ENCODE measurements at regions not wholly inside any gene's neighbourhood (a gene's known extent, or its start where the extent isn't known, plus 50 kb on each side); places are given as distances from the start of the nearest gene placed in this dataset.

DNA sequence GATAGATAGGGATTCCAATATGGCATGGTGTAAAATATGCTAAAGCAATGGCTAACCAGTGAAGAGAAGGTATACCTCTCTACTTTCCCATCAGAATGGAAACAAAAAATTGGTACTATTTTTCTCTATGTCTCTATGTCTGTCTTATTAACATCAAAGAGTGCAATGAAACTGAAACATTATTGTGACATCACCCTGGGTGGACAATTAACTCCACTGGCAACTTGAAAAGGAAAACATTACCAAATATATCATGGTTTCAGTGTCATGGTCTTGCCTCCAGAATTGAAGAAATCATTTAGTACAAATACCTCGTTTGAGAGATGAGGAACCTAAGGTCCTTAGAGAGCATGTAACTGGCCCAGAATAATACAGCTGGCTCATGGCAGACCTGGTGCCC, 1132.5 kb upstream of the MAP3K7 start:
- intact Hi-C loops (cut with DNase I) = no loop called here
- DNase-seq (no peak), ATAC-seq (no peak)
- WGBS = 33% methylated on average over 1 of the region's 1 CpG
- no peak overlapping the region for H3K27ac ChIP-seq (ENCODE audit: low read length)
- H3K27me3 ChIP-seq (ENCODE audit: control insufficient read depth, insufficient read depth) = no peaks in the 10 kb centered on the region
- no peak overlapping the region for H3K4me3 ChIP-seq (ENCODE audit: low read length)
- no peaks in the 10 kb centered on the region for H3K4me1 ChIP-seq (ENCODE audit: control insufficient read depth, insufficient read depth, low read length)
- H3K9me3 ChIP-seq (ENCODE audit: control insufficient read depth, low read length) = no peaks in the 10 kb centered on the region

DNA sequence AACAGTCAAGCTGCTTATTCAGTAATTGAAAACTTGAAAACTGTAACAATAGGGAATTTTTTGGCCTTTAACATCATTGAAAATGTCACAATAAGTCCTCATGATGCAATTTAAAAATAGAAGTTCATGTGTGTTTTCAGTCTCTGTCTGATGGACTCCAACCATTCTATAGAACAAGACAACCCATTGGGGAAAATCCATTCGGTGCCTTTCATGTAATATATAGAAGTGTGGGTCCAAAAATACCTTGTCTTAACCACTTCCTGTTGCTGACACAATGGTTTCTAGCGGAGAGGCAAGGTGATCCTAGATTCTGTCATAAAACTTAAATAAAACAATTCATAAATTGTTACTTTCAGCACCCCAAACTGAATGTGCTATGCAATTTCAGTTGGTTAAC, 1131.3 kb upstream of the MAP3K7 start:
- no peak for ATAC-seq
- 78% methylated on average over 2 of the region's 2 CpGs for WGBS

GRCh38 chr6:91717094-91717493, 1130.2 kb upstream of the MAP3K7 start:
- no peaks in the 10 kb centered on the region for H3K27me3 ChIP-seq (ENCODE audit: control insufficient read depth, insufficient read depth)
- H3K4me3 ChIP-seq (ENCODE audit: low read length) = no peak overlapping the region
- no peaks in the 10 kb centered on the region for H3K9me3 ChIP-seq (ENCODE audit: control insufficient read depth, low read length)
- no peak for DNase-seq
- intact Hi-C loops (cut with DNase I) = no loop called here
- no peaks in the 10 kb centered on the region for H3K4me1 ChIP-seq (ENCODE audit: control insufficient read depth, insufficient read depth, low read length)
- ATAC-seq = no peak
- no peak overlapping the region for H3K27ac ChIP-seq (ENCODE audit: low read length)

More for the DNA sequence above, 1131.3 kb upstream of the MAP3K7 start:
- intact Hi-C loops (cut with DNase I) = no loop called here
- Histone ChIP-seq H3K4me1 (ENCODE audit: control insufficient read depth, insufficient read depth, low read length) (no peaks in the 10 kb centered on the region), H3K9me3 (ENCODE audit: control insufficient read depth, low read length) (no peaks in the 10 kb centered on the region), H3K27ac (ENCODE audit: low read length) (no peak overlapping the region), H3K4me3 (ENCODE audit: low read length) (no peak overlapping the region), H3K27me3 (ENCODE audit: control insufficient read depth, insufficient read depth) (no peaks in the 10 kb centered on the region)
- no peak for DNase-seq

DNA sequence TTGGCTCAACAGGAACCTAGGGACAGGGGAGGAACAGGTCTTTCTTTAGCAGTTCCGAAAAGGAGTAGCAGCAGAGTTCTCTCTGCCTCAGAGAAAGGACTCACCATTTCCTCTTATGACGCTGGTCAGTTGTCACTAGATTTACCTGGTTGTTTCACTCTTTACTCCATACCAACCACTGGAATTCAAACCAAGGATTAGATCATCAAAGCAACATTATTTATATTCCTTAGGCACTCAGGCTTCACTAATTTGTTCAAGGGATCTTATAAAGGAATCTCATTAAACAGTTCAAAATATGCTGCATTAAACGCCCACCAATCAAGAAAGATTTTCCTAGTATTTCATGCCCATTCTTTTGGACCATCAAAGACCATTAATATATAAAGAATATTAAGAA, 1129.5 kb upstream of the MAP3K7 start:
- intact Hi-C loops (cut with DNase I) = no loop called here
- 83% methylated on average over 3 of the region's 3 CpGs for WGBS

DNA sequence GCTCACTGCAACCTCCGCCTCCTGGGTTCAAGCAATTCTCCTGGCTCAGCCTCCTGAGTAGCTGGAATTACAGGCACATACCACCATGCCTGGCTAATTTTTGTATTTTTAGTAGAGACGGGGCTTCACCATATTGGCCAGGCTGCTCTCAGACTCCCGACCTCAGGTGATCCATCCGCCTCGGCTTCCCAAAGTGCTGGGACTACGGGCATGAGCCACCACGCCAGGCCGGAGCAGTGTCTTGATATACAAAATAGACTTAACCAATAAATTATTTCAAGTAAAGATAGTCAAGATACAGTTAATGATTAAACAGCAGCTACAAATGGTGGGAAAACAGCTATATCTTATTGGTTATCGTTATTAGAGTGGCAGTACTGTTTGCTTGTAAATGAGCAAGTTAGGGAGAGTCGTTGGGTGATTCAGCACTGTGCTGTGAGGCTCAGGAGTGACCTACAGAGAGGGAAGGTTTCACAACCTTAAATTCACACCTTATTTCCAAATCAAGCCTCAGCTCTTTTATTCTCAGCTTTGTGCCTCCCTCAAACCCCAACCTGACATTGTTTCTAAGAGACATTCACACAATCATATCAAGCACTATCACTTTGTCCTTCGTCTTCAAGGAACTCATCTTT, 1128.4 kb upstream of the MAP3K7 start:
- Histone ChIP-seq H3K27ac (ENCODE audit: low read length) (no peak overlapping the region), H3K27me3 (ENCODE audit: control insufficient read depth, insufficient read depth) (no peaks in the 10 kb centered on the region), H3K9me3 (ENCODE audit: control insufficient read depth, low read length) (no peaks in the 10 kb centered on the region), H3K4me1 (ENCODE audit: control insufficient read depth, insufficient read depth, low read length) (no peaks in the 10 kb centered on the region), H3K4me3 (ENCODE audit: low read length) (no peak overlapping the region)
- ATAC-seq = no peak
- DNase-seq = no peak
- intact Hi-C loops (cut with DNase I) = no loop called here
- WGBS = 91% methylated on average over 11 of the region's 11 CpGs

More for the DNA sequence above, 1129.5 kb upstream of the MAP3K7 start:
- no peaks in the 10 kb centered on the region for H3K9me3 ChIP-seq (ENCODE audit: control insufficient read depth, low read length)
- H3K4me3 ChIP-seq (ENCODE audit: low read length) = no peak overlapping the region
- no peak for DNase-seq
- no peak for ATAC-seq
- H3K4me1 ChIP-seq (ENCODE audit: control insufficient read depth, insufficient read depth, low read length) = no peaks in the 10 kb centered on the region
- no peaks in the 10 kb centered on the region for H3K27me3 ChIP-seq (ENCODE audit: control insufficient read depth, insufficient read depth)
- H3K27ac ChIP-seq (ENCODE audit: low read length) = no peak overlapping the region

GRCh38 chr6:91713911-91714310, 1127.0 kb upstream of the MAP3K7 start:
- no peak overlapping the region for H3K4me3 ChIP-seq (ENCODE audit: low read length)
- H3K27me3 ChIP-seq (ENCODE audit: control insufficient read depth, insufficient read depth) = no peaks in the 10 kb centered on the region
- ATAC-seq = no peak
- DNase-seq = no peak
- no peak overlapping the region for H3K27ac ChIP-seq (ENCODE audit: low read length)
- intact Hi-C loops (cut with DNase I) = no loop called here
- no peaks in the 10 kb centered on the region for H3K9me3 ChIP-seq (ENCODE audit: control insufficient read depth, low read length)
- H3K4me1 ChIP-seq (ENCODE audit: control insufficient read depth, insufficient read depth, low read length) = no peaks in the 10 kb centered on the region

GRCh38 chr6:91711518-91711917, 1124.6 kb upstream of the MAP3K7 start:
- intact Hi-C loops (cut with DNase I) = no loop called here
- WGBS = 69% methylated on average over 2 of the region's 2 CpGs
- H3K9me3 ChIP-seq (ENCODE audit: control insufficient read depth, low read length) = no peaks in the 10 kb centered on the region

GRCh38 chr6:91710342-91710741, 1123.5 kb upstream of the MAP3K7 start:
- H3K4me3 ChIP-seq (ENCODE audit: low read length) = no peak overlapping the region
- WGBS = 51% methylated on average over 2 of the region's 2 CpGs
- H3K4me1 ChIP-seq (ENCODE audit: control insufficient read depth, insufficient read depth, low read length) = no peaks in the 10 kb centered on the region
- intact Hi-C loops (cut with DNase I) = no loop called here
- no peaks in the 10 kb centered on the region for H3K27me3 ChIP-seq (ENCODE audit: control insufficient read depth, insufficient read depth)
- no peak for DNase-seq
- ATAC-seq = no peak
- no peak overlapping the region for H3K27ac ChIP-seq (ENCODE audit: low read length)
- no peaks in the 10 kb centered on the region for H3K9me3 ChIP-seq (ENCODE audit: control insufficient read depth, low read length)

More at GRCh38 chr6:91711518-91711917, 1124.6 kb upstream of the MAP3K7 start:
- DNase-seq (no peak), ATAC-seq (no peak)
- Histone ChIP-seq H3K4me1 (ENCODE audit: control insufficient read depth, insufficient read depth, low read length) (no peaks in the 10 kb centered on the region), H3K4me3 (ENCODE audit: low read length) (no peak overlapping the region), H3K27ac (ENCODE audit: low read length) (no peak overlapping the region), H3K27me3 (ENCODE audit: control insufficient read depth, insufficient read depth) (no peaks in the 10 kb centered on the region)

DNA sequence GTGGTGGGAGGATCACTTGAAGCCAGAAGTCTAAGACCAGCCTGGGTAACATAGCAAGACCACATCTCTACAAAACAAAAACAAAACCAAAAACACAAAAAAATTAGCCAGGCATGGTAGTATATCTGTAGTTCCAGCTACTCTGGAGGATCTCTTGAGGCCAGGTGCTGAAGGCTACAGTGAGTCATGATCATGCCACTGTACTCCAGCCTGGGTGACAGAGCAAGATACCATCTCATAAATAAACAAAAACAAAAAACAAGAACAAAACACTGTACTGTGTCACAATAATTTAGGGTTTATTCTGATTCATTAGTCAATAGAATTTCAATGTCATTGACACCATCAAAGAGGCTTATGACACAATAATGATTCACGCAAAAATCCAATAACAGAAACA, 1121.7 kb upstream of the MAP3K7 start:
- ATAC-seq (no peak), DNase-seq (no peak)
- no peaks in the 10 kb centered on the region for H3K9me3 ChIP-seq (ENCODE audit: control insufficient read depth, low read length)
- intact Hi-C loops (cut with DNase I) = no loop called here
- no peak overlapping the region for H3K4me3 ChIP-seq (ENCODE audit: low read length)
- WGBS = 93% methylated on average over 1 of the region's 1 CpG
- no peaks in the 10 kb centered on the region for H3K27me3 ChIP-seq (ENCODE audit: control insufficient read depth, insufficient read depth)
- no peak overlapping the region for H3K27ac ChIP-seq (ENCODE audit: low read length)
- no peaks in the 10 kb centered on the region for H3K4me1 ChIP-seq (ENCODE audit: control insufficient read depth, insufficient read depth, low read length)

DNA sequence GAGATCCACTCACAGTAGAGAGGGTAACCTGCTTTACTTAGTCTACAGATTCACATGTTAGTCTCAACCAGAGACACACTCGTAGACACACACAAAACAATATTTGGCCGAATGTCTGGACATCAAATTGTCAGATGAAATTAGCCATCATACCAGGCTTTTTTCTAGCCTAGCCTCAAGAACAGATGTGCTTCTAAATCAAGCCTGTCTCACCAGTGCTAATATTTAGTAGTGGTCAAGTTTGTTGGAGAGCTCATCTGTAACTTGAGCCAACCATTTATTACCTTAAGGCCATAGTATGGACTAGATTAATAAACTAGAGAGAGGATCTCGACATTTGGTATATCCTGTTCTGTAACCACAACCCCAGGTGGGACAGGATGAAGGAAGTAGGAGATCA, 1118.8 kb upstream of the MAP3K7 start:
- H3K27me3 ChIP-seq (ENCODE audit: control insufficient read depth, insufficient read depth) = no peaks in the 10 kb centered on the region
- intact Hi-C loops (cut with DNase I) = no loop called here
- no peaks in the 10 kb centered on the region for H3K4me1 ChIP-seq (ENCODE audit: control insufficient read depth, insufficient read depth, low read length)
- ATAC-seq = no peak
- no peak overlapping the region for H3K4me3 ChIP-seq (ENCODE audit: low read length)
- H3K9me3 ChIP-seq (ENCODE audit: control insufficient read depth, low read length) = no peaks in the 10 kb centered on the region
- DNase-seq = no peak
- WGBS = 83% methylated on average over 3 of the region's 3 CpGs
- H3K27ac ChIP-seq (ENCODE audit: low read length) = no peak overlapping the region

GRCh38 chr6:91704531-91704930, 1117.7 kb upstream of the MAP3K7 start:
- H3K9me3 ChIP-seq (ENCODE audit: control insufficient read depth, low read length) = no peaks in the 10 kb centered on the region
- H3K27me3 ChIP-seq (ENCODE audit: control insufficient read depth, insufficient read depth) = no peaks in the 10 kb centered on the region
- H3K4me1 ChIP-seq (ENCODE audit: control insufficient read depth, insufficient read depth, low read length) = no peaks in the 10 kb centered on the region
- no peak for ATAC-seq
- no peak overlapping the region for H3K27ac ChIP-seq (ENCODE audit: low read length)
- H3K4me3 ChIP-seq (ENCODE audit: low read length) = no peak overlapping the region
- 86% methylated on average over 2 of the region's 2 CpGs for WGBS
- intact Hi-C loops (cut with DNase I) = no loop called here
- DNase-seq = no peak

DNA sequence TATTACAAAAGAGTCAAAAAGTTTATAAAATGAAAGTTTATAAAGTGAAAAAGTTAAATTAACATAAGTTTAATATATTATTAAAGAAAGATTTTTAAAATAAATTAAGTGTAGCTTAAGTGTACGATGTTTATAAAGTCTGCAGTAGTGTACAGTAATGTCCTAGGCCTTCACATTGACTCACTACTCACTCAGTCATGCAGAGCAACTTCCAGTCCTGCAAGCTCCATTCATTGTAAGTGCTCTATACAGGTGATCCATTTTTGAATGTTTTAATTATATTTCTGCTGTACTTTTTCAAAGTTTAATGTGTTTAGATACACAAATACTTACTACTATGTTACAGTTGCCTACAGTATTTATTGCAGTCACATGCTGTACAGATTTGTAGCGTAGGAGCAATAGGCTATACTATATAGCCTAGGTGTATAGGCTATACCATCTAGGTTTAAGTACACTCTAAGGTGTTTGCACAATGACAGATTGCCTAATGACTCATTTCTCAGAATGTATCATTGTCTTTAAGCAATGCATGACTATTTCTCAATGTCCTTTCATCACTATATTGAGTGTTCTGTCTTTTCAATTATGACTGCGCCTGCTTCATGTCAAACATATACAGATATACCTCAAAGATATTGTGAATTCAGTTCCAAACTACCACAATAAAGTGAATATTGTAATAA, 1110.3 kb upstream of the MAP3K7 start:
- WGBS = 87% methylated on average over 3 of the region's 3 CpGs
- Histone ChIP-seq H3K27me3 (ENCODE audit: control insufficient read depth, insufficient read depth) (no peaks in the 10 kb centered on the region), H3K4me1 (ENCODE audit: control insufficient read depth, insufficient read depth, low read length) (no peaks in the 10 kb centered on the region), H3K9me3 (ENCODE audit: control insufficient read depth, low read length) (no peaks in the 10 kb centered on the region), H3K4me3 (ENCODE audit: low read length) (no peak overlapping the region), H3K27ac (ENCODE audit: low read length) (no peak overlapping the region)
- ATAC-seq (no peak), DNase-seq (no peak)
- intact Hi-C loops (cut with DNase I) = no loop called here
